GM23338 (cell line): ENCODE measurements at regions not wholly inside any gene's neighbourhood (a gene's known extent, or its start where the extent isn't known, plus 50 kb on each side); places are given as distances from the start of the nearest gene placed in this dataset.

Experiments used
- ATAC-seq: fragments of 200-7000 bp; cut with Tn5 transposase; 3 replicates; pipeline ENCODE4 v1.9.1; 2020
- DNase-seq: peaks from one replicate; pipeline ENCODE4 v3.0.0-alpha.2; 2015; ENCODE audit warnings: low spot score
- H2AFZ ChIP-seq: fragments of 200-600 bp; sonication (generic); 2 replicates; pipeline ENCODE4 v1.8.0; 2016; ENCODE audit warnings: antibody characterized with exemption, mild to moderate bottlenecking, moderate library complexity
- H3F3A ChIP-seq: fragments of 200-600 bp; sonication (generic); replicated peaks from 2 replicates; pipeline ENCODE4 v1.8.0; 2017; ENCODE audit warnings: antibody characterized with exemption, mixed run types, low read depth
- H3K27ac ChIP-seq: fragments of 200-600 bp; sonication (generic); 2 replicates; pipeline ENCODE4 v1.6.1; 2016; ENCODE audit warnings: low read depth
- H3K27me3 ChIP-seq: fragments of 200-600 bp; sonication (generic); 2 replicates; pipeline ENCODE4 v1.8.0; 2016; ENCODE audit warnings: mild to moderate bottlenecking, mixed run types, moderate library complexity; ENCODE audit not compliant: insufficient read depth
- H3K36me3 ChIP-seq: fragments of 200-600 bp; sonication (generic); 2 replicates; pipeline ENCODE4 v1.8.0; 2016; ENCODE audit warnings: mild to moderate bottlenecking; ENCODE audit not compliant: insufficient read depth
- H3K4me1 ChIP-seq: fragments of 200-600 bp; sonication (generic); 2 replicates; pipeline ENCODE4 v1.8.0; 2016; ENCODE audit warnings: mild to moderate bottlenecking, moderate library complexity; ENCODE audit not compliant: insufficient read depth
- H3K4me2 ChIP-seq: fragments of 200-600 bp; sonication (generic); 2 replicates; pipeline ENCODE4 v1.7.1; 2017; ENCODE audit warnings: mixed run types
- H3K4me3 ChIP-seq: fragments of 200-600 bp; sonication (generic); 2 replicates; pipeline ENCODE4 v1.6.1; 2016; ENCODE audit warnings: mixed run types
- H3K79me2 ChIP-seq: fragments of 200-600 bp; sonication (generic); replicated peaks from 2 replicates; pipeline ENCODE4 v1.8.0; 2017; ENCODE audit warnings: mild to moderate bottlenecking; ENCODE audit not compliant: insufficient read depth
- H3K9me2 ChIP-seq: fragments of 200-600 bp; sonication (generic); 2 replicates; pipeline ENCODE4 v1.8.0; 2017; ENCODE audit not compliant: insufficient read depth
- H4K20me1 ChIP-seq: fragments of 200-600 bp; sonication (generic); replicated peaks from 2 replicates; pipeline ENCODE4 v1.8.0; 2017; ENCODE audit warnings: mild to moderate bottlenecking; ENCODE audit not compliant: insufficient read depth
- H3K27ac Mint-ChIP-seq: 2 replicates; pipeline ENCODE4 v1.8.0; 2020; ENCODE audit warnings: inconsistent platforms, mild to moderate bottlenecking, moderate library complexity, mixed read lengths
- H3K27me3 Mint-ChIP-seq: 3 replicates; pipeline ENCODE4 v1.8.0; 2022; ENCODE audit warnings: low read depth, mild to moderate bottlenecking, moderate library complexity, mixed read lengths, inconsistent platforms; ENCODE audit not compliant: insufficient read depth, poor library complexity
- H3K36me3 Mint-ChIP-seq: 3 replicates; pipeline ENCODE4 v1.8.0; 2021; ENCODE audit warnings: low read depth, mild to moderate bottlenecking, inconsistent platforms, moderate library complexity, mixed read lengths
- H3K4me1 Mint-ChIP-seq: 3 replicates; pipeline ENCODE4 v1.8.0; 2020; ENCODE audit warnings: mild to moderate bottlenecking, inconsistent platforms, mixed read lengths
- H3K4me3 Mint-ChIP-seq: 3 replicates; pipeline ENCODE4 v1.8.0; 2021; ENCODE audit warnings: moderate library complexity, mild to moderate bottlenecking, inconsistent platforms, mixed read lengths
- H3K9me3 Mint-ChIP-seq: 3 replicates; pipeline ENCODE4 v1.8.0; 2020; ENCODE audit warnings: moderate library complexity, mild to moderate bottlenecking, inconsistent platforms, mixed read lengths
- CREB1 ChIP-seq: fragments of 250-450 bp; sonication (Bioruptor Pico); IDR thresholded peaks from 2 replicates; pipeline ENCODE4 v1.5.0; 2020; ENCODE audit warnings: low read depth, mild to moderate bottlenecking, moderate library complexity
- EZH2 ChIP-seq: fragments of 200-600 bp; sonication (generic); IDR thresholded peaks from one replicate; pipeline ENCODE4 v1.8.0; 2017; ENCODE audit warnings: antibody characterized with exemption, mild to moderate bottlenecking, low read depth; ENCODE audit not compliant: unreplicated experiment
- EZH2phosphoT487 ChIP-seq: fragments of 200-600 bp; sonication (generic); IDR thresholded peaks from one replicate; pipeline ENCODE4 v1.8.1; 2018; ENCODE audit warnings: antibody characterized with exemption; ENCODE audit not compliant: unreplicated experiment
- JUNB ChIP-seq: IDR thresholded peaks from one replicate; pipeline ENCODE4 v1.6.1; 2016; ENCODE audit warnings: antibody characterized with exemption; ENCODE audit not compliant: unreplicated experiment
- NANOG ChIP-seq: IDR thresholded peaks from 2 replicates; pipeline ENCODE4 v1.6.1; 2016; ENCODE audit warnings: antibody characterized with exemption, borderline replicate concordance
- POLR2AphosphoS5 ChIP-seq: IDR thresholded peaks from 2 replicates; pipeline ENCODE4 v1.6.1; 2016; ENCODE audit warnings: antibody characterized with exemption, low read depth
- STAT1 ChIP-seq: IDR thresholded peaks from one replicate; pipeline ENCODE4 v1.6.1; 2016; ENCODE audit warnings: antibody characterized with exemption; ENCODE audit not compliant: unreplicated experiment
- ZNF114 ChIP-seq: fragments of 250-450 bp; sonication (Bioruptor Pico); IDR thresholded peaks from 2 replicates; pipeline ENCODE4 v1.5.0; 2020; ENCODE audit warnings: mild to moderate bottlenecking, moderate library complexity
- ZNF331 ChIP-seq: fragments of 250-450 bp; sonication (Bioruptor Pico); IDR thresholded peaks from 2 replicates; pipeline ENCODE4 v1.5.0; 2020; ENCODE audit warnings: low read depth, mild to moderate bottlenecking, moderate library complexity
- TF ChIP-seq, protein P1 (sequence below), 2 experiments: fragments of 200-600 bp in 1 of 2; sonication (generic) in 1 of 2; conservative IDR thresholded peaks; 2 replicates each; pipeline versions ENCODE4 v1.5.1 to v1.6.1; 2016 to 2017; ENCODE audit warnings: antibody characterized with exemption in 2 of 2, low read depth in 2 of 2, mild to moderate bottlenecking in 2 of 2, moderate library complexity in 1 of 2
- TF ChIP-seq, protein P2 (sequence below): IDR thresholded peaks from one replicate; pipeline ENCODE4 v1.6.1; 2018; ENCODE audit warnings: antibody characterized with exemption; ENCODE audit not compliant: unreplicated experiment
- TF ChIP-seq, protein P3 (sequence below): fragments of 250-450 bp; sonication (Bioruptor Pico); IDR thresholded peaks from 2 replicates; pipeline ENCODE4 v1.5.0; 2020; ENCODE audit warnings: mild to moderate bottlenecking, moderate library complexity

GRCh38 chr2:65710356-65710755 lies 278.0 kb upstream of the SPRED2 start (continued):
- TF ChIP-seq ZNF114 (no peak), EZH2phosphoT487 (no peak), CREB1 (CRISPR knock-in tag) (no peak), NANOG (no peak), EZH2 (no peak), JUNB (no peak)
- TF ChIP-seq, protein P1, sequence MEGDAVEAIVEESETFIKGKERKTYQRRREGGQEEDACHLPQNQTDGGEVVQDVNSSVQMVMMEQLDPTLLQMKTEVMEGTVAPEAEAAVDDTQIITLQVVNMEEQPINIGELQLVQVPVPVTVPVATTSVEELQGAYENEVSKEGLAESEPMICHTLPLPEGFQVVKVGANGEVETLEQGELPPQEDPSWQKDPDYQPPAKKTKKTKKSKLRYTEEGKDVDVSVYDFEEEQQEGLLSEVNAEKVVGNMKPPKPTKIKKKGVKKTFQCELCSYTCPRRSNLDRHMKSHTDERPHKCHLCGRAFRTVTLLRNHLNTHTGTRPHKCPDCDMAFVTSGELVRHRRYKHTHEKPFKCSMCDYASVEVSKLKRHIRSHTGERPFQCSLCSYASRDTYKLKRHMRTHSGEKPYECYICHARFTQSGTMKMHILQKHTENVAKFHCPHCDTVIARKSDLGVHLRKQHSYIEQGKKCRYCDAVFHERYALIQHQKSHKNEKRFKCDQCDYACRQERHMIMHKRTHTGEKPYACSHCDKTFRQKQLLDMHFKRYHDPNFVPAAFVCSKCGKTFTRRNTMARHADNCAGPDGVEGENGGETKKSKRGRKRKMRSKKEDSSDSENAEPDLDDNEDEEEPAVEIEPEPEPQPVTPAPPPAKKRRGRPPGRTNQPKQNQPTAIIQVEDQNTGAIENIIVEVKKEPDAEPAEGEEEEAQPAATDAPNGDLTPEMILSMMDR (conservative IDR thresholded peaks at IDR 0.05; ENCODE audit: low read depth in 2 of 2): no peak

GRCh38 chr2:65708086-65708485 lies 275.7 kb upstream of the SPRED2 start:
- no peak overlapping the region for H3K27ac ChIP-seq
- Mint-ChIP-seq H3K27ac (no peak overlapping the region), H3K4me1 (no peaks in the 10 kb centered on the region; the same call in 2 of the 3 replicates), H3K36me3 (no peaks in the 10 kb centered on the region), H3K9me3 (no peaks in the 10 kb centered on the region), H3K4me3 (no peak overlapping the region), H3K27me3 (no peaks in the 10 kb centered on the region)
- H3K36me3 ChIP-seq: no peaks in the 10 kb centered on the region
- ATAC-seq (no peak), DNase-seq (no peak)
- no peaks in the 10 kb centered on the region for H3K27me3 ChIP-seq
- H3F3A ChIP-seq: no peaks in the 10 kb centered on the region
- no peak overlapping the region for H2AFZ ChIP-seq
- H4K20me1 ChIP-seq: no peaks in the 10 kb centered on the region
- H3K79me2 ChIP-seq: no peaks in the 10 kb centered on the region
- no peaks in the 10 kb centered on the region for H3K4me1 ChIP-seq
- H3K9me2 ChIP-seq: 0 out of 2 replicates have a peak, but pooled peaks cover 3% of the 10 kb centered on the region
- no peak overlapping the region for H3K4me3 ChIP-seq
- H3K4me2 ChIP-seq: no peak overlapping the region
- no peak for TF ChIP-seq EZH2phosphoT487
- TF ChIP-seq EZH2: no peak
- TF ChIP-seq ZNF114: no peak
- TF ChIP-seq, protein P1 (conservative IDR thresholded peaks at IDR 0.05; ENCODE audit: low read depth in 2 of 2): no peak
- no peak for TF ChIP-seq STAT1
- no peak for TF ChIP-seq POLR2AphosphoS5
- TF ChIP-seq, protein P2, sequence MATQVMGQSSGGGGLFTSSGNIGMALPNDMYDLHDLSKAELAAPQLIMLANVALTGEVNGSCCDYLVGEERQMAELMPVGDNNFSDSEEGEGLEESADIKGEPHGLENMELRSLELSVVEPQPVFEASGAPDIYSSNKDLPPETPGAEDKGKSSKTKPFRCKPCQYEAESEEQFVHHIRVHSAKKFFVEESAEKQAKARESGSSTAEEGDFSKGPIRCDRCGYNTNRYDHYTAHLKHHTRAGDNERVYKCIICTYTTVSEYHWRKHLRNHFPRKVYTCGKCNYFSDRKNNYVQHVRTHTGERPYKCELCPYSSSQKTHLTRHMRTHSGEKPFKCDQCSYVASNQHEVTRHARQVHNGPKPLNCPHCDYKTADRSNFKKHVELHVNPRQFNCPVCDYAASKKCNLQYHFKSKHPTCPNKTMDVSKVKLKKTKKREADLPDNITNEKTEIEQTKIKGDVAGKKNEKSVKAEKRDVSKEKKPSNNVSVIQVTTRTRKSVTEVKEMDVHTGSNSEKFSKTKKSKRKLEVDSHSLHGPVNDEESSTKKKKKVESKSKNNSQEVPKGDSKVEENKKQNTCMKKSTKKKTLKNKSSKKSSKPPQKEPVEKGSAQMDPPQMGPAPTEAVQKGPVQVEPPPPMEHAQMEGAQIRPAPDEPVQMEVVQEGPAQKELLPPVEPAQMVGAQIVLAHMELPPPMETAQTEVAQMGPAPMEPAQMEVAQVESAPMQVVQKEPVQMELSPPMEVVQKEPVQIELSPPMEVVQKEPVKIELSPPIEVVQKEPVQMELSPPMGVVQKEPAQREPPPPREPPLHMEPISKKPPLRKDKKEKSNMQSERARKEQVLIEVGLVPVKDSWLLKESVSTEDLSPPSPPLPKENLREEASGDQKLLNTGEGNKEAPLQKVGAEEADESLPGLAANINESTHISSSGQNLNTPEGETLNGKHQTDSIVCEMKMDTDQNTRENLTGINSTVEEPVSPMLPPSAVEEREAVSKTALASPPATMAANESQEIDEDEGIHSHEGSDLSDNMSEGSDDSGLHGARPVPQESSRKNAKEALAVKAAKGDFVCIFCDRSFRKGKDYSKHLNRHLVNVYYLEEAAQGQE: no peak
- TF ChIP-seq CREB1 (CRISPR knock-in tag): no peak
- TF ChIP-seq, protein P3, sequence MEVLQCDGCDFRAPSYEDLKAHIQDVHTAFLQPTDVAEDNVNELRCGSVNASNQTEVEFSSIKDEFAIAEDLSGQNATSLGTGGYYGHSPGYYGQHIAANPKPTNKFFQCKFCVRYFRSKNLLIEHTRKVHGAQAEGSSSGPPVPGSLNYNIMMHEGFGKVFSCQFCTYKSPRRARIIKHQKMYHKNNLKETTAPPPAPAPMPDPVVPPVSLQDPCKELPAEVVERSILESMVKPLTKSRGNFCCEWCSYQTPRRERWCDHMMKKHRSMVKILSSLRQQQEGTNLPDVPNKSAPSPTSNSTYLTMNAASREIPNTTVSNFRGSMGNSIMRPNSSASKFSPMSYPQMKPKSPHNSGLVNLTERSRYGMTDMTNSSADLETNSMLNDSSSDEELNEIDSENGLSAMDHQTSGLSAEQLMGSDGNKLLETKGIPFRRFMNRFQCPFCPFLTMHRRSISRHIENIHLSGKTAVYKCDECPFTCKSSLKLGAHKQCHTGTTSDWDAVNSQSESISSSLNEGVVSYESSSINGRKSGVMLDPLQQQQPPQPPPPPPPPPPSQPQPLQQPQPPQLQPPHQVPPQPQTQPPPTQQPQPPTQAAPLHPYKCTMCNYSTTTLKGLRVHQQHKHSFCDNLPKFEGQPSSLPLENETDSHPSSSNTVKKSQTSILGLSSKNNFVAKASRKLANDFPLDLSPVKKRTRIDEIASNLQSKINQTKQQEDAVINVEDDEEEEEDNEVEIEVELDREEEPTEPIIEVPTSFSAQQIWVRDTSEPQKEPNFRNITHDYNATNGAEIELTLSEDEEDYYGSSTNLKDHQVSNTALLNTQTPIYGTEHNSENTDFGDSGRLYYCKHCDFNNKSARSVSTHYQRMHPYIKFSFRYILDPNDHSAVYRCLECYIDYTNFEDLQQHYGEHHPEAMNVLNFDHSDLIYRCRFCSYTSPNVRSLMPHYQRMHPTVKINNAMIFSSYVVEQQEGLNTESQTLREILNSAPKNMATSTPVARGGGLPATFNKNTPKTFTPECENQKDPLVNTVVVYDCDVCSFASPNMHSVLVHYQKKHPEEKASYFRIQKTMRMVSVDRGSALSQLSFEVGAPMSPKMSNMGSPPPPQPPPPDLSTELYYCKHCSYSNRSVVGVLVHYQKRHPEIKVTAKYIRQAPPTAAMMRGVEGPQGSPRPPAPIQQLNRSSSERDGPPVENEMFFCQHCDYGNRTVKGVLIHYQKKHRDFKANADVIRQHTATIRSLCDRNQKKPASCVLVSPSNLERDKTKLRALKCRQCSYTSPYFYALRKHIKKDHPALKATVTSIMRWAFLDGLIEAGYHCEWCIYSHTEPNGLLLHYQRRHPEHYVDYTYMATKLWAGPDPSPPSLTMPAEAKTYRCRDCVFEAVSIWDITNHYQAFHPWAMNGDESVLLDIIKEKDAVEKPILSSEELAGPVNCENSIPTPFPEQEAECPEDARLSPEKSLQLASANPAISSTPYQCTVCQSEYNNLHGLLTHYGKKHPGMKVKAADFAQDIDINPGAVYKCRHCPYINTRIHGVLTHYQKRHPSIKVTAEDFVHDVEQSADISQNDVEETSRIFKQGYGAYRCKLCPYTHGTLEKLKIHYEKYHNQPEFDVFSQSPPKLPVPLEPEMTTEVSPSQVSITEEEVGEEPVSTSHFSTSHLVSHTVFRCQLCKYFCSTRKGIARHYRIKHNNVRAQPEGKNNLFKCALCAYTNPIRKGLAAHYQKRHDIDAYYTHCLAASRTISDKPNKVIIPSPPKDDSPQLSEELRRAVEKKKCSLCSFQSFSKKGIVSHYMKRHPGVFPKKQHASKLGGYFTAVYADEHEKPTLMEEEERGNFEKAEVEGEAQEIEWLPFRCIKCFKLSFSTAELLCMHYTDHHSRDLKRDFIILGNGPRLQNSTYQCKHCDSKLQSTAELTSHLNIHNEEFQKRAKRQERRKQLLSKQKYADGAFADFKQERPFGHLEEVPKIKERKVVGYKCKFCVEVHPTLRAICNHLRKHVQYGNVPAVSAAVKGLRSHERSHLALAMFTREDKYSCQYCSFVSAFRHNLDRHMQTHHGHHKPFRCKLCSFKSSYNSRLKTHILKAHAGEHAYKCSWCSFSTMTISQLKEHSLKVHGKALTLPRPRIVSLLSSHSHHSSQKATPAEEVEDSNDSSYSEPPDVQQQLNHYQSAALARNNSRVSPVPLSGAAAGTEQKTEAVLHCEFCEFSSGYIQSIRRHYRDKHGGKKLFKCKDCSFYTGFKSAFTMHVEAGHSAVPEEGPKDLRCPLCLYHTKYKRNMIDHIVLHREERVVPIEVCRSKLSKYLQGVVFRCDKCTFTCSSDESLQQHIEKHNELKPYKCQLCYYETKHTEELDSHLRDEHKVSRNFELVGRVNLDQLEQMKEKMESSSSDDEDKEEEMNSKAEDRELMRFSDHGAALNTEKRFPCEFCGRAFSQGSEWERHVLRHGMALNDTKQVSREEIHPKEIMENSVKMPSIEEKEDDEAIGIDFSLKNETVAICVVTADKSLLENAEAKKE (CRISPR knock-in tag): no peak
- no peak for TF ChIP-seq ZNF331 (CRISPR knock-in tag)
- no peak for TF ChIP-seq JUNB
